GM23248 (cell line): ENCODE measurements at regions not wholly inside any gene's neighbourhood (a gene's known extent, or its start where the extent isn't known, plus 50 kb on each side); places are given as distances from the start of the nearest gene placed in this dataset.

ENCODE experiments used
- DNase-seq: peaks from one replicate; pipeline ENCODE4 v3.0.0-alpha.2; 2015
- H2AFZ ChIP-seq: fragments of 200-600 bp; sonication (generic); 2 replicates; pipeline ENCODE4 v1.6.1; 2016; ENCODE audit warnings: antibody characterized with exemption
- H3F3A ChIP-seq: fragments of 200-600 bp; sonication (generic); 2 replicates; pipeline ENCODE4 v1.6.1; 2016; ENCODE audit warnings: mild to moderate bottlenecking, antibody characterized with exemption, mixed run types; ENCODE audit not compliant: insufficient read depth
- H3K27ac ChIP-seq: fragments of 200-600 bp; sonication (generic); 2 replicates; pipeline ENCODE4 v1.5.1; 2016; ENCODE audit warnings: mild to moderate bottlenecking
- H3K27me3 ChIP-seq: fragments of 200-600 bp; sonication (generic); replicated peaks from 2 replicates; pipeline ENCODE4 v1.6.1; 2016; ENCODE audit warnings: mild to moderate bottlenecking; ENCODE audit not compliant: insufficient read depth
- H3K36me3 ChIP-seq: fragments of 200-600 bp; sonication (generic); 2 replicates; pipeline ENCODE4 v1.6.1; 2016; ENCODE audit warnings: low read depth, mild to moderate bottlenecking
- H3K4me1 ChIP-seq: fragments of 200-600 bp; sonication (generic); 2 replicates; pipeline ENCODE4 v1.6.1; 2016; ENCODE audit warnings: mild to moderate bottlenecking; ENCODE audit not compliant: insufficient read depth
- H3K4me2 ChIP-seq: fragments of 200-600 bp; sonication (generic); one replicate; pipeline ENCODE4 v1.6.1; 2016; ENCODE audit warnings: mild to moderate bottlenecking; ENCODE audit not compliant: unreplicated experiment
- H3K4me3 ChIP-seq: fragments of 200-600 bp; sonication (generic); 2 replicates; pipeline ENCODE4 v1.5.1; 2016; ENCODE audit warnings: mild to moderate bottlenecking
- H3K79me2 ChIP-seq: fragments of 200-600 bp; sonication (generic); 2 replicates; pipeline ENCODE4 v1.6.1; 2016; ENCODE audit warnings: mild to moderate bottlenecking; ENCODE audit not compliant: insufficient read depth
- H3K9ac ChIP-seq: fragments of 200-600 bp; sonication (generic); 2 replicates; pipeline ENCODE4 v1.6.1; 2016; ENCODE audit warnings: mild to moderate bottlenecking
- H3K9me2 ChIP-seq: fragments of 200-600 bp; sonication (generic); 2 replicates; pipeline ENCODE4 v1.6.1; 2016; ENCODE audit warnings: mixed run types, mild to moderate bottlenecking, moderate library complexity; ENCODE audit not compliant: insufficient read depth
- H3K9me3 ChIP-seq: fragments of 200-600 bp; sonication (generic); one replicate; pipeline ENCODE4 v1.6.1; 2017; ENCODE audit warnings: low read depth
- H4K20me1 ChIP-seq: fragments of 200-600 bp; sonication (generic); 2 replicates; pipeline ENCODE4 v1.6.0; 2016; ENCODE audit not compliant: insufficient read depth
- EZH2 ChIP-seq: fragments of 200-600 bp; sonication (generic); IDR thresholded peaks from 2 replicates; pipeline ENCODE4 v1.6.1; 2018; ENCODE audit warnings: antibody characterized with exemption, mild to moderate bottlenecking; ENCODE audit not compliant: insufficient read depth, poor library complexity, severe bottlenecking
- EZH2phosphoT487 ChIP-seq: fragments of 200-600 bp; sonication (generic); IDR thresholded peaks from 2 replicates; pipeline ENCODE4 v1.6.1; 2018; ENCODE audit warnings: antibody characterized with exemption, moderate library complexity, mild to moderate bottlenecking, low read depth; ENCODE audit not compliant: insufficient read depth
- WGBS, 2 experiments: methylation state at CpG; one replicate each; pipeline ENCODE4 v1.1.6; 2015 to 2017; ENCODE audit warnings: low lambda C conversion rate in 2 of 2, low coverage in 1 of 2; ENCODE audit errors: missing lambda C conversion rate in 2 of 2; 5-methylcytosine and 5-hydroxymethylcytosine counted together
- in situ Hi-C: fragments of 300-500 bp; cut with MboI; formaldehyde crosslinking; loops from 2 replicates; pipeline ENCODE4 v1.15.0; 2020

GRCh38 chr2:160741815-160742214 is 248.2 kb upstream of the RBMS1 start:
- no peaks in the 10 kb centered on the region for H3K27me3 ChIP-seq

GRCh38 chr2:160742667-160743066 is 249.1 kb upstream of the RBMS1 start:
- peak; percentile 67 for DNase-seq
- H3F3A ChIP-seq: no peaks in the 10 kb centered on the region; the same call in 1 of the 2 replicates
- WGBS, 2 experiments: 28 to 33% methylated on average over 2 of the region's 2 CpGs
- H3K4me2 ChIP-seq: no peak overlapping the region
- in situ Hi-C loops: no loop called here
- peaks cover 28% of the 10 kb centered on the region for H3K4me1 ChIP-seq
- no peaks in the 10 kb centered on the region for H3K9me3 ChIP-seq
- no peak overlapping the region for H3K27ac ChIP-seq
- H4K20me1 ChIP-seq: no peaks in the 10 kb centered on the region
- H3K9me2 ChIP-seq: no peaks in the 10 kb centered on the region
- no peak for TF ChIP-seq EZH2
- no peak for TF ChIP-seq EZH2phosphoT487
- no peak overlapping the region for H3K4me3 ChIP-seq
- no peak overlapping the region for H2AFZ ChIP-seq
- H3K9ac ChIP-seq: no peak overlapping the region
- H3K36me3 ChIP-seq: no peaks in the 10 kb centered on the region
- H3K27me3 ChIP-seq: no peaks in the 10 kb centered on the region
- H3K79me2 ChIP-seq: no peaks in the 10 kb centered on the region

More at GRCh38 chr2:160741815-160742214, 248.2 kb upstream of the RBMS1 start:
- Histone ChIP-seq H3K36me3 (no peaks in the 10 kb centered on the region), H3K79me2 (no peaks in the 10 kb centered on the region), H3K27ac (no peak overlapping the region), H3F3A (no peaks in the 10 kb centered on the region; the same call in 1 of the 2 replicates), H2AFZ (no peak overlapping the region; the same call in 1 of the 2 replicates), H3K4me1 (peaks cover 25% of the 10 kb centered on the region), H3K9me2 (no peaks in the 10 kb centered on the region), H3K4me2 (peak overlapping the region; percentile 12), H4K20me1 (no peaks in the 10 kb centered on the region), H3K4me3 (no peak overlapping the region), H3K9me3 (no peaks in the 10 kb centered on the region), H3K9ac (no peak overlapping the region)
- in situ Hi-C loops: no loop called here
- WGBS, 2 experiments: 81 to 90% methylated on average over 2 of the region's 2 CpGs
- DNase-seq: no peak
- TF ChIP-seq EZH2phosphoT487: no peak
- TF ChIP-seq EZH2: no peak

- in situ Hi-C loops: no loop called here
- peak; percentile 90 for DNase-seq
- no peaks in the 10 kb centered on the region for H3K9me2 ChIP-seq
- H3K4me3 ChIP-seq: peak overlapping the region; percentile 45
- peaks cover 37% of the 10 kb centered on the region for H3F3A ChIP-seq
- H3K9ac ChIP-seq: peak overlapping the region; percentile 29
- H4K20me1 ChIP-seq: no peaks in the 10 kb centered on the region
- peaks cover 51% of the 10 kb centered on the region for H3K4me1 ChIP-seq
- no peaks in the 10 kb centered on the region for H3K27me3 ChIP-seq
- TF ChIP-seq EZH2phosphoT487: no peak
- no peak for TF ChIP-seq EZH2
- H3K4me2 ChIP-seq: peak overlapping the region; percentile 72
- H3K36me3 ChIP-seq: no peaks in the 10 kb centered on the region
- 3 to 5% methylated on average over 4 of the region's 4 CpGs for WGBS, 2 experiments
- no peak overlapping the region for H2AFZ ChIP-seq
- H3K27ac ChIP-seq: peak overlapping the region; percentile 80
- H3K79me2 ChIP-seq: no peaks in the 10 kb centered on the region
- no peaks in the 10 kb centered on the region for H3K9me3 ChIP-seq
These were observed 254.0 kb upstream of the RBMS1 start for GRCh38 chr2:160747501-160748170.

GRCh38 chr2:160751021-160751420 is 257.4 kb upstream of the RBMS1 start:
- H3K4me2 ChIP-seq: peak overlapping the region; percentile 43
- 0 out of 2 replicates have a peak overlapping the region, but pooled peaks have one; percentile 11 for H3K27ac ChIP-seq
- H4K20me1 ChIP-seq: no peaks in the 10 kb centered on the region
- in situ Hi-C loops: no loop called here
- no peaks in the 10 kb centered on the region for H3K79me2 ChIP-seq
- H2AFZ ChIP-seq: no peak overlapping the region
- WGBS, 2 experiments: 17 to 18% methylated on average over 2 of the region's 2 CpGs
- H3K9me3 ChIP-seq: no peaks in the 10 kb centered on the region
- peaks cover 54% of the 10 kb centered on the region for H3K4me1 ChIP-seq
- peak; percentile 72 for DNase-seq
- no peak overlapping the region for H3K9ac ChIP-seq
- H3K27me3 ChIP-seq: no peaks in the 10 kb centered on the region
- H3K9me2 ChIP-seq: no peaks in the 10 kb centered on the region
- TF ChIP-seq EZH2phosphoT487 (no peak), EZH2 (no peak)
- H3K36me3 ChIP-seq: no peaks in the 10 kb centered on the region
- peaks cover 49% of the 10 kb centered on the region for H3F3A ChIP-seq
- H3K4me3 ChIP-seq: no peak overlapping the region
